Glutamatergic neuron (in vitro differentiated cells): ENCODE measurements at regions not wholly inside any gene's neighbourhood (a gene's known extent, or its start where the extent isn't known, plus 50 kb on each side); places are given as distances from the start of the nearest gene placed in this dataset.

ENCODE experiments used
- DNase-seq: peaks from one replicate; pipeline ENCODE4 v3.0.0; 2022
- H3K27ac Mint-ChIP-seq: one replicate; pipeline ENCODE4 v1.8.0; 2020; ENCODE audit warnings: mild to moderate bottlenecking, mixed read lengths, inconsistent platforms; ENCODE audit not compliant: unreplicated experiment
- H3K27me3 Mint-ChIP-seq: one replicate; pipeline ENCODE4 v1.8.0; 2020; ENCODE audit warnings: mild to moderate bottlenecking, moderate library complexity, mixed read lengths, inconsistent platforms; ENCODE audit not compliant: unreplicated experiment
- H3K36me3 Mint-ChIP-seq: one replicate; pipeline ENCODE4 v1.8.0; 2020; ENCODE audit warnings: mild to moderate bottlenecking, mixed read lengths, inconsistent platforms; ENCODE audit not compliant: unreplicated experiment
- H3K4me1 Mint-ChIP-seq: one replicate; pipeline ENCODE4 v1.8.0; 2020; ENCODE audit warnings: mild to moderate bottlenecking, low read depth, mixed read lengths, inconsistent platforms; ENCODE audit not compliant: unreplicated experiment
- H3K4me3 Mint-ChIP-seq: one replicate; pipeline ENCODE4 v1.8.0; 2020; ENCODE audit warnings: mild to moderate bottlenecking, mixed read lengths, inconsistent platforms; ENCODE audit not compliant: unreplicated experiment
- H3K9me3 Mint-ChIP-seq: one replicate; pipeline ENCODE4 v1.8.0; 2020; ENCODE audit warnings: mild to moderate bottlenecking, moderate library complexity, mixed read lengths, inconsistent platforms; ENCODE audit not compliant: unreplicated experiment
- CTCF ChIP-seq: fragments of 200-600 bp; sonication (generic); IDR thresholded peaks from one replicate; pipeline ENCODE4 v1.5.0; 2021; ENCODE audit not compliant: partially characterized antibody, unreplicated experiment

- Mint-ChIP-seq H3K36me3 (peaks cover 2% of the 10 kb centered on the region), H3K4me3 (no peak overlapping the region), H3K27ac (peak overlapping the region; percentile 56), H3K27me3 (no peaks in the 10 kb centered on the region), H3K4me1 (peaks cover 10% of the 10 kb centered on the region), H3K9me3 (peaks cover 1% of the 10 kb centered on the region)
- no peak for TF ChIP-seq CTCF
- DNase-seq, result no peak
Observed at GRCh38 chr16:72502594-72503005, 330.6 kb upstream of the PMFBP1 start.

GRCh38 chr16:72501739-72502593, 330.0 kb upstream of the PMFBP1 start:
- Mint-ChIP-seq H3K4me1 (peaks cover 10% of the 10 kb centered on the region), H3K27ac (peak overlapping the region; percentile 56)

DNA sequence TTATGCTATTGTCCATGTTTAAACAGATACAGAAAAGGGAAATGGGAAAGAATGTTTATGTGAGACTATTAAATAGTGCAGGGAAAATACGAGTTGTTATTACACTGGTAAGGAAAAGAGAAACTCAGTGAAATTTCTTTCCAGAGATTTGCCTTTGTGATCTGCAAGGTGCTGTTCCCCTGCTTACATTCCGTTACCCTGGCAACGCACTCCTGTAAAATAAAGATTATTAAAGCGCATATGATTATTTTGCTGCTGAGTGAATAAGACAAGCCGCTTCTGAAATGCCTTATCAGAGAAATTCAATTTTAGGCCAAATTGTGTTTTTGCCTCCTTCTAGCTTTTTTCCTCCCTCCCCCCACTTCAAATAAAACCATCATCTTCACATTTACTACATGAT, 328.6 kb upstream of the PMFBP1 start:
- peaks cover 10% of the 10 kb centered on the region for H3K4me1 Mint-ChIP-seq
- H3K27me3 Mint-ChIP-seq, result no peaks in the 10 kb centered on the region

More at GRCh38 chr16:72501739-72502593, 330.0 kb upstream of the PMFBP1 start:
- peak; percentile 77 for DNase-seq
- peak; percentile 62 for TF ChIP-seq CTCF
- Mint-ChIP-seq H3K36me3 (no peaks in the 10 kb centered on the region), H3K9me3 (peaks cover 1% of the 10 kb centered on the region), H3K4me3 (no peak overlapping the region), H3K27me3 (no peaks in the 10 kb centered on the region)

GRCh38 chr16:72493716-72494415, 321.9 kb upstream of the PMFBP1 start:
- H3K36me3 Mint-ChIP-seq, result no peaks in the 10 kb centered on the region
- H3K4me1 Mint-ChIP-seq, result peaks cover 5% of the 10 kb centered on the region
- H3K4me3 Mint-ChIP-seq, result no peak overlapping the region
- DNase-seq, result no peak
- H3K27me3 Mint-ChIP-seq, result peaks cover 2% of the 10 kb centered on the region
- H3K9me3 Mint-ChIP-seq, result no peaks in the 10 kb centered on the region
- TF ChIP-seq CTCF, result no peak
- no peak overlapping the region for H3K27ac Mint-ChIP-seq

More for the DNA sequence above, 328.6 kb upstream of the PMFBP1 start:
- no peak for DNase-seq
- no peak overlapping the region for H3K27ac Mint-ChIP-seq
- H3K36me3 Mint-ChIP-seq, result no peaks in the 10 kb centered on the region
- TF ChIP-seq CTCF, result no peak
- peaks cover 1% of the 10 kb centered on the region for H3K9me3 Mint-ChIP-seq
- no peak overlapping the region for H3K4me3 Mint-ChIP-seq

DNA sequence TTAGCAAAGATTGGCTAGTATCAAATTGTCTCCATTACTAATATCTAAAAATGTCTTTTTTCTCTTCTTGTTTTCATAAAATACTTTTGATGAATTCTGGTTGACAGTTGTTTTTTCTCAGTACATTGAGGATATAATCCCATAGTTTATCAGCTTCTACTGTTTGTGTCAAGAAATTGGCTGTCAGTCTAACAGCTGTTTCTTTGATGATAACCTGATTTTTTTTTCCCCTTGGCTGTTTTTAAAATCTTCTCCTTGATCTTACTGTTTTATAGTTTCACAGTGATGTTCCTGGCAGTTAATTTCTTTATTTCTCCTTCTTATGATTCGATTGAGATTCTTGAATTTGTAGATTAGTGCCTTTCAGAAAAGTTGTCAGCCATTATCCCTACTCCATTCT, 315.3 kb upstream of the PMFBP1 start:
- Mint-ChIP-seq H3K27me3 (no peaks in the 10 kb centered on the region), H3K9me3 (no peaks in the 10 kb centered on the region)
- no peak for TF ChIP-seq CTCF

More for the DNA sequence above, 315.3 kb upstream of the PMFBP1 start:
- H3K4me3 Mint-ChIP-seq, result no peak overlapping the region
- H3K27ac Mint-ChIP-seq, result no peak overlapping the region
- DNase-seq, result no peak
- no peaks in the 10 kb centered on the region for H3K4me1 Mint-ChIP-seq
- no peaks in the 10 kb centered on the region for H3K36me3 Mint-ChIP-seq
